NB4 (cell line): ENCODE measurements at regions not wholly inside any gene's neighbourhood (a gene's known extent, or its start where the extent isn't known, plus 50 kb on each side); places are given as distances from the start of the nearest gene placed in this dataset.
A peak's percentile ranks its signal among the peaks of the same experiment; 100 is the strongest.

Experiments used
- DNase-seq: peaks from one replicate; pipeline ENCODE4 v3.0.0; 2010; ENCODE audit warnings: low read depth
- H3K4me3 ChIP-seq: one replicate; pipeline ENCODE4 v1.5.1; 2011; ENCODE audit warnings: mild to moderate bottlenecking, low read depth, low read length, moderate library complexity
- CTCF ChIP-seq: IDR thresholded peaks from one replicate; pipeline ENCODE4 v1.5.1; 2012; ENCODE audit warnings: low read depth, low read length
- MAX ChIP-seq: IDR thresholded peaks from 2 replicates; pipeline ENCODE4 v1.6.1; 2011; ENCODE audit warnings: low read depth, low read length
- MYC ChIP-seq: IDR thresholded peaks from 2 replicates; pipeline ENCODE4 v1.6.1; 2011; ENCODE audit warnings: low read depth, low read length
- POLR2A ChIP-seq: IDR thresholded peaks from 2 replicates; pipeline ENCODE4 v1.6.1; 2011; ENCODE audit warnings: mild to moderate bottlenecking; ENCODE audit not compliant: insufficient read length; ENCODE audit errors: extremely low read depth

DNA sequence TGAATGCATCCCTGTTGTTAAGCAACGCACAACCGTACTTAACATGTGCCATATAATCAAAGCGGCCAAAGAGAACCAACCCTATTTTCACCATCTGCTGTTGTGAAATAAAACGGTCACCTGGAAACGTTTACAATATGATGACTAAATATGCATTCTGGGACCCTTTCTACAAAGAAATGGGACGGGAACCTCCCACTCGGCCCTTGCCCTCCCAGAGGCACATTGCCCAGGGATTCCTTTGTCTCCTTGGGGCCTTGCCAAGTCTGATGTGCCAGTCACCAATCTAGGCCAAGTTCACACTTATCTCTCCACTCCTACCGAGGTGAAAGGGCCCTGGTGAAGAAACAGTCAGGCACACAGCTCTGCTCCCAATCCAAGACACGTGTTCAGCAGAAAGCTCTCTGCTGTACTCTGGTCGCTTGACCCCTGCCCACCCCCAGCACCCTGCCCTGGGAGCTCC lies 427.4 kb upstream of the JARID2 start:
- DNase-seq = peak; percentile 45
- no peak overlapping the region for H3K4me3 ChIP-seq
- TF ChIP-seq CTCF = no peak
- TF ChIP-seq POLR2A = no peak
- TF ChIP-seq MAX = no peak
- no peak for TF ChIP-seq MYC

DNA sequence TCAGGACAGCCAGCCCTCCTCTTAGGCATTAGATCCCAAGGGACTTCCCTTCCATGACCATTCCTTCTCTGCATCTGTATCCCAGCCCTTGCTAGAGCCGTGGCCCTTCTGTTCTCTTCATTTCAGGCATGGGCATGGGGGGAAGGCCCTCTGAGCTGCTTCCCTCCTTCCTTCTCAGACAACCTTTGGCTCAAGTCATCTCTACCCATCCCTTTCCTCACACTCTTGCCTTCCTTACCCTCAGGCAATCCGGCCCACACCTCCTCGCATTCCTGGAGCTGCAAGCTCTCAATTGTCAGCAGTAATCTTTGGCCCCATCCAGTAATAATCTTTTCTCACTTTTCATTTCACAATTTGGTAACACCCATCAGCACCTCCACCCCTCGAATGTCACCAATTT lies 426.9 kb upstream of the JARID2 start:
- TF ChIP-seq MAX (no peak), MYC (no peak), CTCF (no peak), POLR2A (no peak)
- no peak overlapping the region for H3K4me3 ChIP-seq
- DNase-seq = no peak

- TF ChIP-seq POLR2A (no peak), MYC (no peak), CTCF (no peak), MAX (no peak)
Measured at GRCh38 chr6:14819840-14820420, 425.9 kb upstream of the JARID2 start.

DNA sequence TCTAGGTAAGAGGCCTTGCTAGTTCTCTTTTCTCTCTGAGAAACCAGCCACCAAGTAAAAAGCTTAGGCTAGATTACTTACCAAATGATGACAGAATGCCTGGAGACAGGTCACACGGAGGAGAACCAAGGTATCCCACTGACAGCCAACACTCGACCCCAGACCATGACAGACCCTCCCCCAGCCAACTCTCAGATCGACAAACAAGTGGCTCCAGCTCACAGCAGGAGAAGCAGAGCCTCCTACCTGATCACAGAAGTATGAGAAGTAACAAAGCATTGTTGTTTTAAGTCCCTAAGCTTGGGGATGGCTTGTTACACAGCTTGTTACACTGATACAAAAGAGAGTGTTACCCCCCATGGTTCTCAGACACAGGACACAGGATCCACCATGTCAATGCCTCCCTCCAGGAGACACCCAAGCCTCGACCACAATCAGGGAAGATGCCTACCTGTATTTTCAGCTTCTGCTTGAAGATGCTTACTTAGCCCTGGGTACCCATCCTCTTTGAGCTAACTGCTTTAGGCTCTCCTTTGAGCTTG lies 423.8 kb upstream of the JARID2 start:
- DNase-seq = no peak
- no peak for TF ChIP-seq POLR2A
- TF ChIP-seq CTCF = no peak
- TF ChIP-seq MAX = no peak
- H3K4me3 ChIP-seq = no peak overlapping the region

More at GRCh38 chr6:14819840-14820420, 425.9 kb upstream of the JARID2 start:
- H3K4me3 ChIP-seq = no peak overlapping the region
- DNase-seq = no peak

DNA sequence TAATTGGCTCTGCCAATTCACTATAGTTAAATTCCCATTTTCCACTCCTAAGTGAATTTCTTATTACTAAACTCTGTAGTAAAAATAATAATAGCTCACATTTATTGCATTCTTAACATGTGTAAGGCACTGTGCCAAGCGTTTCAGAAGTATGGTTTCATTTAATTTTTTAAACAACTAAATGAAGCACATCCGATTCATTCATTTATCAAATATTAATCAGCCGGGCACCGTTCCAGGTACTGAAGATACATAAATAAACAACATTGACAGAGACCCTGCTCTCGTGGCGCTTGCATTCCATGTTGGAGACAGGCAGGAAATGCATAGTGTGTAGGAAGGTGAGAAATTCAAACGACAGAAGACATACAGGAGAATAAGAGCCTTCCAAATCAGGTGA lies 423.2 kb upstream of the JARID2 start:
- H3K4me3 ChIP-seq = no peak overlapping the region
- no peak for DNase-seq
- TF ChIP-seq POLR2A (no peak), MAX (no peak), MYC (no peak), CTCF (no peak)
